Kidney (tissue), 13 donors: ENCODE measurements at regions not wholly inside any gene's neighbourhood (a gene's known extent, or its start where the extent isn't known, plus 50 kb on each side); places are given as distances from the start of the nearest gene placed in this dataset.

ENCODE experiments used
- DNase-seq, 5 donors: peaks; one replicate each; pipeline ENCODE4 v3.0.0-alpha.2; 2013 to 2020
- FAIRE-seq: peaks from 2 replicates; lab custom pipeline; 2012; peaks lifted over from hg19 to GRCh38; lab: Jason Lieb, UNC
- H3K27ac ChIP-seq, 2 donors: one replicate each; pipeline ENCODE4 v1.7.0; 2013; ENCODE audit warnings: low read depth in 2 of 2, low read length in 2 of 2, inconsistent platforms in 1 of 2
- H3K27me3 ChIP-seq: one replicate; pipeline ENCODE4 v1.7.1; 2013; ENCODE audit warnings: low read length, inconsistent platforms; ENCODE audit not compliant: control insufficient read depth, insufficient read depth
- H3K36me3 ChIP-seq, 3 donors: one replicate each; pipeline versions ENCODE4 v1.7.0 to v1.7.1; 2013; ENCODE audit warnings: low read length in 3 of 3, control low read depth in 1 of 3, inconsistent platforms in 1 of 3; ENCODE audit not compliant: insufficient read depth in 3 of 3, control insufficient read depth in 2 of 3
- H3K4me1 ChIP-seq, 3 donors: one replicate each; pipeline versions ENCODE4 v1.7.0 to v1.7.1; 2013; ENCODE audit warnings: low read length in 3 of 3, inconsistent platforms in 1 of 3, low read depth in 1 of 3; ENCODE audit not compliant: control insufficient read depth in 2 of 3, insufficient read depth in 2 of 3
- H3K4me3 ChIP-seq, 3 donors: one replicate each; pipeline versions ENCODE4 v1.7.0 to v1.8.1; 2013; ENCODE audit warnings: low read length in 3 of 3, control low read depth in 1 of 3, inconsistent platforms in 1 of 3
- H3K9ac ChIP-seq, 3 donors: one replicate each; pipeline versions ENCODE4 v1.7.0 to v1.7.1; 2013; ENCODE audit warnings: low read length in 3 of 3, control low read depth in 1 of 3, inconsistent platforms in 1 of 3
- H3K9me3 ChIP-seq, 3 donors: one replicate each; pipeline versions ENCODE4 v1.7.0 to v1.7.1; 2013; ENCODE audit warnings: low read length in 3 of 3, control low read depth in 1 of 3, inconsistent platforms in 1 of 3; ENCODE audit not compliant: control insufficient read depth in 2 of 3, insufficient read depth in 1 of 3
- CTCF ChIP-seq: IDR thresholded peaks from 3 replicates; pipeline ENCODE4 v1.5.1; 2012; ENCODE audit warnings: mild to moderate bottlenecking, moderate library complexity, borderline replicate concordance; ENCODE audit not compliant: insufficient read depth; ENCODE audit errors: extremely low read depth
- intact Hi-C: fragments of 100-400 bp; cut with DNase I; formaldehyde crosslinking; loops from one replicate; pipeline ENCODE4 v1.11.1; 2022
- donor health status: control.
- donor health status: control.
- donor health status: control.
- donor health status: control.
- donor health status: control.
- donor health status: DM: yes; HTN: yes; CAD: no.
- donor health status: Normal renal cell carcinoma (clear cell type).

GRCh38 chr11:91947215-91947820 is 277.3 kb upstream of the FAT3 start:
- H3K36me3 ChIP-seq, result no peaks in the 10 kb centered on the region
- no peak for TF ChIP-seq CTCF
- peaks cover 0 to 8% (median 5%) of the 10 kb centered on the region in 3 donors for H3K4me1 ChIP-seq
- H3K27ac ChIP-seq, result peak overlapping the region in 1 of 2 donors; percentile 30
- H3K9ac ChIP-seq, result no peak overlapping the region
- intact Hi-C loops, result no loop called here
- DNase-seq (peak; percentile 15 to 50 (median 30)), FAIRE-seq (no peak)
- H3K27me3 ChIP-seq, result no peaks in the 10 kb centered on the region
- H3K9me3 ChIP-seq, result no peaks in the 10 kb centered on the region
- no peak overlapping the region for H3K4me3 ChIP-seq

- no peak overlapping the region for H3K4me3 ChIP-seq
- peak overlapping the region in 1 of 2 donors; percentile 38 for H3K27ac ChIP-seq
- peak in 2 of 5 donors; percentile 13 to 72 for DNase-seq
- peaks cover 0 to 8% (median 5%) of the 10 kb centered on the region in 3 donors for H3K4me1 ChIP-seq
- no peaks in the 10 kb centered on the region for H3K36me3 ChIP-seq
- FAIRE-seq, result no peak
- no peaks in the 10 kb centered on the region for H3K27me3 ChIP-seq
- intact Hi-C loops, result no loop called here
- no peaks in the 10 kb centered on the region for H3K9me3 ChIP-seq
- TF ChIP-seq CTCF, result no peak
- H3K9ac ChIP-seq, result no peak overlapping the region
Observed at GRCh38 chr11:91946397-91946951, 278.1 kb upstream of the FAT3 start.

GRCh38 chr11:91935120-91935519 is 289.5 kb upstream of the FAT3 start:
- Histone ChIP-seq H3K4me3 (no peak overlapping the region), H3K9ac (no peak overlapping the region), H3K4me1 (peaks cover 0 to 6% (median 0%) of the 10 kb centered on the region in 3 donors), H3K36me3 (no peaks in the 10 kb centered on the region), H3K9me3 (no peaks in the 10 kb centered on the region), H3K27ac (no peak overlapping the region), H3K27me3 (no peaks in the 10 kb centered on the region)
- intact Hi-C loops, result no loop called here
- TF ChIP-seq CTCF, result no peak
- no peak for FAIRE-seq
- DNase-seq, result no peak
